Endodermal cell (in vitro differentiated cells): ENCODE measurements at regions not wholly inside any gene's neighbourhood (a gene's known extent, or its start where the extent isn't known, plus 50 kb on each side); places are given as distances from the start of the nearest gene placed in this dataset.

Source experiments
- DNase-seq: peaks from one replicate; pipeline ENCODE4 v3.0.0-alpha.2; 2017
- H3K27ac ChIP-seq: 2 replicates; pipeline ENCODE4 v1.5.1; 2013; ENCODE audit warnings: mild to moderate bottlenecking, low read depth, low read length, moderate library complexity
- H3K27me3 ChIP-seq: 2 replicates; pipeline ENCODE4 v1.6.1; 2013; ENCODE audit warnings: mild to moderate bottlenecking, low read length, moderate library complexity; ENCODE audit not compliant: insufficient read depth, control insufficient read depth, poor library complexity, severe bottlenecking
- H3K36me3 ChIP-seq: 2 replicates; pipeline ENCODE4 v1.7.0; 2013; ENCODE audit warnings: mild to moderate bottlenecking, low read length, moderate library complexity; ENCODE audit not compliant: control insufficient read depth, insufficient read depth
- H3K4me1 ChIP-seq: one replicate; pipeline ENCODE4 v1.7.0; 2013; ENCODE audit warnings: low read length; ENCODE audit not compliant: control insufficient read depth, insufficient read depth
- H3K4me3 ChIP-seq: 2 replicates; pipeline ENCODE4 v1.5.1; 2013; ENCODE audit warnings: mild to moderate bottlenecking, low read length, moderate library complexity
- H3K9ac ChIP-seq: 2 replicates; pipeline ENCODE4 v1.6.1; 2013; ENCODE audit warnings: mild to moderate bottlenecking, low read length, moderate library complexity; ENCODE audit not compliant: poor library complexity, severe bottlenecking; ENCODE audit errors: extremely low read depth
- H3K9me3 ChIP-seq: 2 replicates; pipeline ENCODE4 v1.6.1; 2013; ENCODE audit warnings: mild to moderate bottlenecking, low read length, moderate library complexity; ENCODE audit not compliant: control insufficient read depth
- H3K27ac Mint-ChIP-seq: 2 replicates; pipeline ENCODE4 v1.8.0; 2020; ENCODE audit warnings: mixed read lengths
- H3K27me3 Mint-ChIP-seq: 2 replicates; pipeline ENCODE4 v1.8.0; 2021; ENCODE audit warnings: mild to moderate bottlenecking, mixed read lengths; ENCODE audit not compliant: insufficient read depth
- H3K36me3 Mint-ChIP-seq: 2 replicates; pipeline ENCODE4 v1.8.0; 2020; ENCODE audit warnings: low read depth, mixed read lengths
- H3K4me1 Mint-ChIP-seq: 2 replicates; pipeline ENCODE4 v1.8.0; 2020; ENCODE audit warnings: mixed read lengths
- H3K4me3 Mint-ChIP-seq: 2 replicates; pipeline ENCODE4 v1.8.0; 2020; ENCODE audit warnings: mild to moderate bottlenecking, moderate library complexity, mixed read lengths
- H3K9me3 Mint-ChIP-seq: 2 replicates; pipeline ENCODE4 v1.8.0; 2020; ENCODE audit warnings: mild to moderate bottlenecking, mixed read lengths
- CTCF ChIP-seq: fragments of 200-600 bp; sonication (generic); conservative IDR thresholded peaks from 2 replicates; pipeline ENCODE4 v1.5.0; 2021; ENCODE audit warnings: antibody characterized with exemption, mild to moderate bottlenecking
- WGBS, 2 experiments: methylation state at CpG; one replicate each; pipeline versions ENCODE4 v1.1.5 to v1.1.7; 2013; ENCODE audit warnings: missing lambda C conversion rate in 2 of 2, mixed read lengths in 1 of 2; ENCODE audit not compliant: insufficient coverage in 1 of 2, insufficient read length in 1 of 2; 5-methylcytosine and 5-hydroxymethylcytosine counted together

- WGBS, 2 experiments: 83 to 88% methylated on average over 16 to 19 of the region's 19 CpGs
- H3K4me3 Mint-ChIP-seq: no peak overlapping the region
- H3K36me3 Mint-ChIP-seq: no peaks in the 10 kb centered on the region
- H3K27ac ChIP-seq: no peak overlapping the region
- H3K36me3 ChIP-seq: no peaks in the 10 kb centered on the region
- TF ChIP-seq CTCF: no peak
- no peak overlapping the region for H3K27ac Mint-ChIP-seq
- H3K27me3 Mint-ChIP-seq: peaks cover 56% of the 10 kb centered on the region
- peaks cover 13% of the 10 kb centered on the region for H3K4me1 ChIP-seq
- no peaks in the 10 kb centered on the region for H3K9me3 ChIP-seq
- H3K9ac ChIP-seq: no peak overlapping the region
- H3K4me1 Mint-ChIP-seq: peaks cover 49% of the 10 kb centered on the region
- H3K9me3 Mint-ChIP-seq: peaks cover 5% of the 10 kb centered on the region
- DNase-seq: no peak
- no peak overlapping the region for H3K4me3 ChIP-seq
- peaks cover 28% of the 10 kb centered on the region for H3K27me3 ChIP-seq
Measured at GRCh38 chr11:114775875-114776621, 97.7 kb downstream of the NXPE2 start.

- Mint-ChIP-seq H3K36me3 (no peaks in the 10 kb centered on the region), H3K27ac (no peak overlapping the region), H3K4me3 (no peak overlapping the region), H3K9me3 (peaks cover 5% of the 10 kb centered on the region), H3K4me1 (peaks cover 44% of the 10 kb centered on the region), H3K27me3 (peaks cover 50% of the 10 kb centered on the region)
- Histone ChIP-seq H3K4me3 (no peak overlapping the region), H3K27ac (no peak overlapping the region), H3K9me3 (no peaks in the 10 kb centered on the region), H3K36me3 (no peaks in the 10 kb centered on the region), H3K27me3 (peaks cover 27% of the 10 kb centered on the region), H3K4me1 (peaks cover 13% of the 10 kb centered on the region), H3K9ac (no peak overlapping the region)
- DNase-seq: no peak
- TF ChIP-seq CTCF: no peak
- WGBS, 2 experiments: 75 to 97% methylated on average over 1 to 2 of the region's 3 CpGs
Measured at GRCh38 chr11:114776956-114777355, 98.6 kb downstream of the NXPE2 start.

- Mint-ChIP-seq H3K9me3 (no peaks in the 10 kb centered on the region), H3K36me3 (no peaks in the 10 kb centered on the region), H3K27ac (no peak overlapping the region), H3K4me1 (peaks cover 34% of the 10 kb centered on the region), H3K27me3 (peaks cover 48% of the 10 kb centered on the region), H3K4me3 (no peak overlapping the region)
- Histone ChIP-seq H3K4me1 (peaks cover 3% of the 10 kb centered on the region), H3K27me3 (peaks cover 27% of the 10 kb centered on the region), H3K9me3 (no peaks in the 10 kb centered on the region), H3K4me3 (no peak overlapping the region), H3K36me3 (no peaks in the 10 kb centered on the region), H3K9ac (no peak overlapping the region), H3K27ac (no peak overlapping the region)
- TF ChIP-seq CTCF: no peak
- 92 to 96% methylated on average over 5 to 10 of the region's 10 CpGs for WGBS, 2 experiments
- no peak for DNase-seq
Measured at GRCh38 chr11:114779189-114779588, 100.9 kb downstream of the NXPE2 start.
